GM12892 (cell line): ENCODE measurements at regions not wholly inside any gene's neighbourhood (a gene's known extent, or its start where the extent isn't known, plus 50 kb on each side); places are given as distances from the start of the nearest gene placed in this dataset.

ENCODE experiments used
- DNase-seq: peaks from one replicate; pipeline ENCODE4 v3.0.0; 2011; ENCODE audit not compliant: insufficient read length
- FAIRE-seq: peaks from 2 replicates; lab custom pipeline; 2011; peaks lifted over from hg19 to GRCh38; lab: Jason Lieb, UNC
- POLR2A ChIP-seq: IDR thresholded peaks from 2 replicates; pipeline ENCODE4 v1.6.1; 2011; ENCODE audit warnings: low read depth, low read length, control low read depth
- POLR2AphosphoS5 ChIP-seq: IDR thresholded peaks from 2 replicates; pipeline ENCODE4 v1.6.1; 2011; ENCODE audit warnings: low read depth, low read length, control low read depth
- TAF1 ChIP-seq: IDR thresholded peaks from 2 replicates; pipeline ENCODE4 v1.6.1; 2011; ENCODE audit warnings: low read depth, mild to moderate bottlenecking, control low read depth, low read length, borderline replicate concordance

GRCh38 chr2:150981826-150982225 is 279.8 kb downstream of the RBM43 start:
- TF ChIP-seq POLR2A (no peak), TAF1 (no peak), POLR2AphosphoS5 (no peak)
- FAIRE-seq, result no peak
- no peak for DNase-seq

DNA sequence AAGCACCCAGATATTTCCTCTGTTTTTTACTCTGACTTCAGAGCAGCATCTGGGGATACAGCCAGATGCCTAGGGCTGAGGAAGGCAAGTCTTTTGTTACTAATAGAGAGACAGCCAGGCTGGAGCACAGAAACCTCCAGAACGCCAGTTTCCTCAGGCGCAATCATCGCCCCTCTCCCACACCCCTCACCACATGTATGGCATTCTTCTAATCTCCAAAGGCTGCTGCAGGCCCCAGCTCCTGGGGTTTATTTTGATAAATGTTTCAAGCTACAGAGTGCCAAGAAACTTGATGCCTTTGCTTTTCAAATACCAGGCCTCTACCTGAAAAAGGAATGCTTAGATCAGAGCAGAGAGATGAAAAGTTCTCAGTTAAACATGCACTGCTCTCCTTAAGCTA is 283.6 kb downstream of the RBM43 start:
- DNase-seq (no peak), FAIRE-seq (no peak)
- TF ChIP-seq TAF1 (no peak), POLR2A (no peak), POLR2AphosphoS5 (no peak)

- TF ChIP-seq POLR2A (no peak), POLR2AphosphoS5 (no peak), TAF1 (no peak)
- no peak for FAIRE-seq
- no peak for DNase-seq
Observed at GRCh38 chr2:150977296-150977695, 284.4 kb downstream of the RBM43 start.

GRCh38 chr2:150976604-150977003 is 285.1 kb downstream of the RBM43 start:
- FAIRE-seq (no peak), DNase-seq (no peak)
- TF ChIP-seq POLR2A (no peak), POLR2AphosphoS5 (no peak), TAF1 (no peak)

DNA sequence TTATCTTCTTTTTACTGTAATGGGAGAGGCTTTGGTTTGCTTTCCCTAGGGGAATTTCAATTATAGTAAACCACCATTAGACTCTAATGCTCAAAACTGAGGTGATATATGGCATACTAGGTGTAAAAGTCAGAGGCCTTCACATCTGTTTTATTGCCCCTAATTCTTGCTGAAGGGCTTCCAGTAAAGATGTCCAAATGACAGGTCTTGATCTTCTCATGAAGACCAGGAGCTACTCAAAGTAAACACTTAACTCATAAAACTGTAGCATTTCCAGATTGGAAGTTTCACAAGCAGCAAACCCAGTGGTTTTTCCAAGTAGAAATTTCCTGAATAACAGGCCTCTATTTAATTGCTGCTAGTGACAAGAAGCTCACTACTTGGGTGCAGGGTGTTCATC is 286.8 kb downstream of the RBM43 start:
- TF ChIP-seq POLR2AphosphoS5 (no peak), POLR2A (no peak), TAF1 (no peak)
- no peak for FAIRE-seq
- no peak for DNase-seq

GRCh38 chr2:150974234-150974633 is 287.4 kb downstream of the RBM43 start:
- FAIRE-seq, result no peak
- DNase-seq, result no peak
- no peak for TF ChIP-seq TAF1
- TF ChIP-seq POLR2A, result no peak
- TF ChIP-seq POLR2AphosphoS5, result no peak

GRCh38 chr2:150971910-150972309 is 289.8 kb downstream of the RBM43 start:
- TF ChIP-seq POLR2AphosphoS5 (no peak), TAF1 (no peak), POLR2A (no peak)
- DNase-seq (no peak), FAIRE-seq (no peak)

DNA sequence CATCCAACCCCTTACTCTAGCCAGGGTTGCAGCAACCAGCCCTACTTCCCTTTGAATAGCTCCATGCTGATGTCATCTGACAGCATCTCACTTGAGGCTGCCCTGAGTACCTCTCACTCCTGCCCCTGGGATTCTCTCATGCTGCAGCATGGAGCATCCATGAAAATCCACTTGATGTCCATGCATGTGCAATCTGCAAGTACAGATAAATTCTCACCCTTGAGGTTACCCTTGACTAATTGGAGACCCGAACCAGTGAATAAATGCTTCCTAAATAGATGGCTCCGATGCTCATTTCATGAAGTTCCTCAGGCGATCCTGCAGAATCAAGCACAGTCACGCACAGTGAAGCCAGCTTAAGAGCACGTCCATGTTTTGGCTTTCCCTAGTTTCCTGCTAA is 298.3 kb downstream of the RBM43 start:
- no peak for DNase-seq
- no peak for TF ChIP-seq POLR2AphosphoS5
- TF ChIP-seq TAF1, result no peak
- no peak for TF ChIP-seq POLR2A
- no peak for FAIRE-seq

- no peak for FAIRE-seq
- TF ChIP-seq TAF1, result no peak
- TF ChIP-seq POLR2A, result no peak
- no peak for TF ChIP-seq POLR2AphosphoS5
Observed at GRCh38 chr2:150955231-150955630, 306.4 kb downstream of the RBM43 start.

GRCh38 chr2:150946831-150947230 is 314.8 kb downstream of the RBM43 start:
- FAIRE-seq (no peak), DNase-seq (no peak)
- TF ChIP-seq TAF1 (no peak), POLR2A (no peak), POLR2AphosphoS5 (no peak)

More at GRCh38 chr2:150955231-150955630, 306.4 kb downstream of the RBM43 start:
- DNase-seq, result no peak

DNA sequence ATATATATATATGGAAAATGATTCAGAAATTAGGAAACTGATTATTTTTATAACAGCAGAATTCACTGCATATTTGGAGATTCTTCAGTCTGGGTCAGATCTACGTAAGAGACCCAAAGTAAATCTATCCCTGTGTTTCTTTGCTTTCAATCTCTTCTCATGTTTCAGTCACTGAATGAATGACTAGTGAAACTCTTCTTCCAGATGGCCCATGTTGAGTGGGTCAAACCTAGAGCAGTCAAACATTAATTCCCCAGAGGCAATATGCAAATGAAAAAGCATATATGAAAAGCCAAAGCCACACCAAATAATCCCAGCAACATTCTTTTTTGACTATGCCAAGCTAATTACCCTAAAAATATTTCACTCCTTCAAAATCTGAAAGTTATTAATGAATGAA is 317.3 kb downstream of the RBM43 start:
- FAIRE-seq (no peak), DNase-seq (no peak)
- no peak for TF ChIP-seq TAF1
- TF ChIP-seq POLR2A, result no peak
- TF ChIP-seq POLR2AphosphoS5, result no peak

- no peak for DNase-seq
- FAIRE-seq, result no peak
- TF ChIP-seq POLR2AphosphoS5 (no peak), TAF1 (no peak), POLR2A (no peak)
Observed at GRCh38 chr2:150939087-150939486, 322.6 kb downstream of the RBM43 start.

DNA sequence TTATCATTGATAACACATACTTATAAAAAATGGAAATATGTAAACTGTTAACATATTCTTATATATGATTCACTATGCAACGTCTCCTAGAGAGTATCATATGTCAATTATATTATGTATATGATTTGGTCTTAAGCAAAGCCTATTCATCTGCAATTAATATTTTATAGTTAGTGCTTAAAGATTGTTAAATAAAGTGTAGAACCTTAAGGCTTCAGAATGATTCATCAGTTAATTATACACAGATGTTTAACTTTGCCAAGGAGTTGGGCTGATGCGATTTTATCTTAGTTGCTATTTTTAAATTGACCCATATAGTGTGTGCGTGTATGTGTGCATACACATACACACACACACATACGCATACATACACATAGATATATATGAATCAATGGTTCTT is 323.1 kb downstream of the RBM43 start:
- FAIRE-seq (no peak), DNase-seq (no peak)
- TF ChIP-seq POLR2A (no peak), TAF1 (no peak), POLR2AphosphoS5 (no peak)
